ENCODE measurements at regions not wholly inside any gene's neighbourhood (a gene's known extent, or its start where the extent isn't known, plus 50 kb on each side); places are given as distances from the start of the nearest gene placed in this dataset.
A peak's percentile ranks its signal among the peaks of the same experiment; 100 is the strongest.
"Not testable (repeated sequence)": the region's sequence is repeated elsewhere in the genome, so short reads cannot be mapped to it uniquely, and the experiment has no call there.

- no peak for DNase-seq (ENCODE audit: low spot score)
Measured at GRCh38 chr1:99361406-99361805, 97.1 kb downstream of the PLPPR4 start.

DNA sequence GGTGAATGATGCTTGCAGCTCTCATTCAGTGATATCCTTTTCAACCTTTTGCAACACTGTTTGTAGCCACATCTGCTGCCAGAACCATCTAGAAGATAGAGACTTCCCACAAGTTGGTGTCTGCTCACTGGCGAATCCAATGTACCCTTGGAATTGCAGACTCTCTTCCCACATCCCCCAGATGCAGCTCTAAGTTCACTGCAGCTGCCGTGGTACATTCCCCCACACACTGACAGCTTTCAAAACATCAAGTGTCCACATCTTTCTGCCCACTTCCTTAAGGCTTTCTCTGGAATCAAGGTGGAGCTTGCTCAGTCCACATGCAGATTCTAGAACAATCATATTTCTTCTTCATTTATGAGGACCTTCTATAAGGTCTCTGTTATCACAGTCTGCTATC, 99.2 kb downstream of the PLPPR4 start:
- DNase-seq (ENCODE audit: low spot score) = no peak

DNA sequence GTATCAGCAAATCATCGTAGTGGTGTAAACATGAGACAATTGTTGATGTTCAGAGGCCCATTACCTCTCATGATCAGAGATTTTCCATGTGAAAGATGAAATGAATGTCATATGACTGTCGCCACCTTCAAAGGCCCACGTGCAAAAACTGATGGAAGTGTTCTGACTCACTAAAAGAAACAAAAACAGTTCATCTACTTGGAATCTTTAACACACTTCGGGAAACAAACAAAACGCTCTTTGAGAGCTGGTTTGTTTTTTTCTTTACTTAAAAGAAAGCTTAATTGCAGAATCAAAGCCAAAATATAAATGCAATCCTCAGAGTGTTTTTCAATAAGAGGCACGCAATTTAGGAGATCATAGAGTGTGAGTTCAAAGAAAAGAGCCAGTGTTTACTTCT, 100.8 kb downstream of the PLPPR4 start:
- DNase-seq (ENCODE audit: low spot score) = no peak

GRCh38 chr1:99365545-99365944, 101.3 kb downstream of the PLPPR4 start:
- no peak for DNase-seq (ENCODE audit: low spot score)

DNA sequence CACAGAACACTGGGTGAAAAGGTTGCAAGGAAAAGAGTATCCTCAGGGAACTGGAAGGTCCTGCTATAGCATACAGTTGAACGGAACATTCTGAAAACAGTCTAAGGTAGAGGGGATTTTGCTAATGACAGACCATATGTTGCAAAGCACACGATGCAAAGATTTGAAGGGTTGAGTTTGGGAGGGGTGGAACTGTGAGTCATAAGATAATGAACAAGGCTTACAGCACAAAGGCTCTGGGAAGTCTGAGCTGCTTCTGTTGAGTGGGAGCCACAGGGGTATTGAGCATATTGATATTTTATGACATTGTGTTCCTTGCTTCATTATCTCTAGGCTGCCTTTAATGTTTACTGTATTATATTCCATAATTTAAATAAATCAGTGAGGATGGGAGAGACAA, 104.9 kb downstream of the PLPPR4 start:
- no peak for DNase-seq (ENCODE audit: low spot score)

- peak; percentile 13 for DNase-seq (ENCODE audit: low spot score)
Measured at GRCh38 chr1:99370476-99370875, 106.2 kb downstream of the PLPPR4 start.

GRCh38 chr1:99371413-99371812, 107.1 kb downstream of the PLPPR4 start:
- DNase-seq (ENCODE audit: low spot score) = no peak

- DNase-seq (ENCODE audit: low spot score) = no peak
Measured at GRCh38 chr1:99374109-99374508, 109.8 kb downstream of the PLPPR4 start.

DNA sequence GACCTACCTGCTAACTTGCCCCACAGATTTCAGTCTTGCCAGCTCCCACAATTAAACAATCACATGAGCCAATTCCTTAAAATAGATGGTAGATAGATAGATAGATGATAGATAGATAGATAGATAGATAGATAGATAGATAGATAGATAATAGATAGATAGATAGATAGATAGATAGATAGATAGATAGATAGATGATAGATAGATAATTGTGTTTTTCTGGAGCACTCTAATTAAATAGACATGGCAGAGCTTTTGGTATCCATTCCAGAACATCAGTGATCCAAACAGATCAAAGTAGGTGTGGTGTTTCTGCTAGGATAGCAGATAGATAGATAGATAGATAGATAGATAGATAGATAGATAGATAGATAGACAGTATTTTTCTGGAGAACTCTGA, 110.4 kb downstream of the PLPPR4 start:
- DNase-seq (ENCODE audit: low spot score) = not testable (repeated sequence)

- DNase-seq (ENCODE audit: low spot score) = no peak
Measured at GRCh38 chr1:99384021-99384420, 119.7 kb downstream of the PLPPR4 start.

- DNase-seq (ENCODE audit: low spot score) = no peak
Measured at GRCh38 chr1:99385852-99386251, 121.6 kb downstream of the PLPPR4 start.

GRCh38 chr1:99396389-99396788, 132.1 kb downstream of the PLPPR4 start:
- DNase-seq (ENCODE audit: low spot score) = no peak

DNA sequence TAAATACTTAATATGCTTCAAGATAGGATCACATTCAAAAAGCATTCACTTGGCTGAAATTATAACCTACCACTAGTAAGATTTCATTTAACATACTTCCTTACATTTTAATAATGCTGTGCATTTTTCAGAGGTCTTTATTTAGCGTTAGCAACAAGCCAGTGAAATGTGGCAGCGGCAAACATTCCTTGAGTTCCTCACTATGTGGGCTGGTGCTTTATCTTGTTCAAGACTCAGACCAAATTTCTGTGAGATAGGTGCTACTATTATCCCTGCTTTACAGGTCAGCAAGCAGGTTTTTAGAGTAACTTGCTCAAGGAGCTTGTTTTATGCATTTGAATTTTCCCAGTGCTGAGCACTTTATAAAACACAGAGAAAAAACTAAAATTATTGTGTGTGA, 132.7 kb downstream of the PLPPR4 start:
- DNase-seq (ENCODE audit: low spot score) = no peak

DNA sequence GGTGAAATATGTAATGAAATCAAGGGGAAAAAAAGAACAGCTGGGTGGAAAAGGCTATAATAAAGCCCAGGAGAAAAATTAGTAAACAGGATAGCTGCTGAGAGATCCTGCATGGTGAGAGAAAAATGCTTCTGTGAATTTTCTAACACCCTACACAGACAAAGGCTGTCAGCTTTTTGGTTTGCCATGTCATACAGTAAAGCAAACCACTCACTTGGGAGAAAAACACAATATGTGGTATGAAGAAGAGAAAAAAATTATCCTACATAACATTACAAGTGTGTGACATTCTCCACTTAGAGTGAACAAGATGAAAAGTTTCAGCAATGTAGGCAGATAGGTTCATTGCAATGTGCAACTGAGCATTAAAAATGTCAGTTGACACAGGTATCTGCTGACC, 133.6 kb downstream of the PLPPR4 start:
- DNase-seq (ENCODE audit: low spot score) = no peak

DNA sequence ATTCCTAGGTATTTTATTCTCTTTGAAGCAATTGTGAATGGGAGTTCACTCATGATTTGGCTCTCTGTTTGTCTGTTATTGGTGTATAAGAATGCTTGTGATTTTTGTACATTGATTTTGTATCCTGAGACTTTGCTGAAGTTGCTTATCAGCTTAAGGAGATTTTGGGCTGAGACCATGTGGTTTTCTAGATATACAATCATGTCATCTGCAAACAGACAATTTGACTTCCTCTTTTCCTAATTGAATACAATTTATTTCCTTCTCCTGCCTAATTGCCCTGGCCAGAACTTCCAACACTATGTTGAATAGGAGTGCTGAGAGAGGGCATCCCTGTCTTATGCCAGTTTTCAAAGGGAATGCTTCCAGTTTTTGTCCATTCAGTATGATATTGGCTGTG, 137.3 kb downstream of the PLPPR4 start:
- not testable (repeated sequence) for DNase-seq (ENCODE audit: low spot score)

- not testable (repeated sequence) for DNase-seq (ENCODE audit: low spot score)
Measured at GRCh38 chr1:99404399-99404798, 140.1 kb downstream of the PLPPR4 start.

- not testable (repeated sequence) for DNase-seq (ENCODE audit: low spot score)
Measured at GRCh38 chr1:99405325-99405724, 141.0 kb downstream of the PLPPR4 start.

GRCh38 chr1:99407018-99407417, 142.7 kb downstream of the PLPPR4 start:
- no peak for DNase-seq (ENCODE audit: low spot score)

DNA sequence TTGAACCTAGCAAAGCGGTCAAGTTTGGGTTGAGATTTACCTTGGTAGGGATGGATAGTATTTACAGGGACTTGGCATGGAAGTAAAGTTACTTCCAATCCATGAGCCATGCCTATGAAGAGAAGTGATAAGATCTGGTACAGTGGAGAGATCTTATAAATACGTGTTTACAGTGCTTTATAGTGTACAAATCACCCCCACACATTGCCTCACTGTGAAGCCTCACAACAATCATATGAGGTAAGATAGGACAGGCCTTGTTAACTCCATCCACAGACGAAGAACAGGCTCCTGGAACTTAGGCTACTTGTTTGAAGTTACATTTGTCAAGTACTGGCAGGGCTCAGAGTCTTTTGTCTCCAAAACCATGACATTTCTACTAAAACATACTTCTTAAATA, 159.8 kb downstream of the PLPPR4 start:
- DNase-seq (ENCODE audit: low spot score) = no peak

- DNase-seq (ENCODE audit: low spot score) = no peak
Measured at GRCh38 chr1:99429754-99430153, 165.5 kb downstream of the PLPPR4 start.

DNA sequence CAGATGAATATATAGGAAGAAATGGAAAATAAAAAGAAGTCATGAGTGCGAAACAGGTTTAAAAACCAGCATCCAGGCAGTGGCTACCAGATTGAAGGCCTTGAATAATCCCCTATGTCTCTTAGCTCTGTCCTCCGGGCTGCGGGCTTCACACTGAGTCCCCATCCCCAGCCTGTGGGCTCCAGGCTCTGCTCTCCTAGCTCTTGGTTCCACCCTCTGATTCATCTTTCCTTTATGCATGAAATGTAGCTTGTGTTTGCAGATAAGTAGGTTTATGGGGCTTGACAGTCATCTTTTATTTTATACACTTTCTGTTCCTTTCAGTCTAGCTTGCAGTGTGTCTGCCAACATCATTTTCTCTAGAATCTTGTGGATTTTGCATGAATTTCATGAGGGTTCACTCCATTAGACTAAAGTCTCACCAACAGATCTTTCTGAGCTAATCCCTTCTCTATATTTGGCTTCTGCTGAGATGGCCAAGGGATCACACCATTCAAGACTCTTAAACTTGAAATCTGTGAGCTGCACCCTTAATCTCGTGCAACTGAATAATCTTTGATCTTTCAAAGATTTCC, 174.5 kb downstream of the PLPPR4 start:
- no peak for DNase-seq (ENCODE audit: low spot score)

GRCh38 chr1:99439433-99440075, 175.3 kb downstream of the PLPPR4 start:
- no peak for DNase-seq (ENCODE audit: low spot score)

- DNase-seq (ENCODE audit: low spot score) = peak; percentile 59
Measured at GRCh38 chr1:99441299-99442095, 177.2 kb downstream of the PLPPR4 start.
